Colonic mucosa (tissue), 4 donors: ENCODE measurements at regions not wholly inside any gene's neighbourhood (a gene's known extent, or its start where the extent isn't known, plus 50 kb on each side); places are given as distances from the start of the nearest gene placed in this dataset.

Experiments used
- DNase-seq: peaks from one replicate; pipeline ENCODE4 v3.0.0-alpha.2; 2020
- H3K27ac ChIP-seq: fragments of 200-600 bp; one replicate; pipeline ENCODE4 v1.8.0; 2021
- H3K27me3 ChIP-seq: fragments of 200-600 bp; one replicate; pipeline ENCODE4 v1.8.0; 2021
- H3K36me3 ChIP-seq: fragments of 200-600 bp; one replicate; pipeline ENCODE4 v1.8.0; 2021
- H3K4me1 ChIP-seq: fragments of 200-600 bp; one replicate; pipeline ENCODE4 v1.8.0; 2021; ENCODE audit warnings: mild to moderate bottlenecking
- H3K4me3 ChIP-seq: fragments of 200-600 bp; one replicate; pipeline ENCODE4 v1.8.0; 2021
- H3K9ac ChIP-seq, 2 donors: one replicate each; pipeline ENCODE4 v1.7.0; 2013; ENCODE audit warnings: control low read depth in 2 of 2, low read depth in 2 of 2, low read length in 2 of 2
- H3K9me3 ChIP-seq: fragments of 200-600 bp; one replicate; pipeline ENCODE4 v1.8.0; 2021
- intact Hi-C: fragments of 100-400 bp; cut with DNase I; formaldehyde crosslinking; loops from one replicate; pipeline ENCODE4 v1.14.1; 2022
- TF ChIP-seq, protein P1 (sequence below): fragments of 200-600 bp; IDR thresholded peaks from one replicate; pipeline ENCODE4 v1.8.0; 2022; ENCODE audit warnings: antibody characterized with exemption, mild to moderate bottlenecking
- donor health status: healthy.
- donor health status: DM: no; HTN: no; CAD: no.
- donor health status: DM: no; HTN: no; CAD: no.

DNA sequence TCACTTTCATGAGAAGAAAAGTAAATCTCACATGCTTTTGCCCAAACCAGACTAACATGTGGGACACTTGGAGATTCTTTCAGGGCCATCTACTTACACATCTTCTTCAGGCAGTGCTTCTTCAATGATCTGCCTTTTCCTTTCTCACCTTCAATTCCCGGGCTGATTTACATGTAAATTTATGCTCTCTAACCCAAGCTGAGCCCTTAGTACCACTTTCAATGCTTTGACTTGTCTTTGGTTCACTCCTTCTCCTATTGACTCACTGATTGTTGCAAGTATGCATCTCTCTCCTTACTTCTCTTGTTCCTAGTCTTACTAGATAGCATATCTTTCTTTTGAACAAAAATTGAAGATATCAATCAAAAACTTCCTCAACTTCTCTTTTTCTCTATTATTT is 154.2 kb upstream of the DEPDC1 start:
- Histone ChIP-seq H3K27me3 (no peaks in the 10 kb centered on the region), H3K9ac (no peak overlapping the region), H3K4me1 (no peaks in the 10 kb centered on the region), H3K4me3 (no peak overlapping the region), H3K36me3 (no peaks in the 10 kb centered on the region), H3K27ac (no peak overlapping the region), H3K9me3 (no peaks in the 10 kb centered on the region)
- TF ChIP-seq, protein P1, sequence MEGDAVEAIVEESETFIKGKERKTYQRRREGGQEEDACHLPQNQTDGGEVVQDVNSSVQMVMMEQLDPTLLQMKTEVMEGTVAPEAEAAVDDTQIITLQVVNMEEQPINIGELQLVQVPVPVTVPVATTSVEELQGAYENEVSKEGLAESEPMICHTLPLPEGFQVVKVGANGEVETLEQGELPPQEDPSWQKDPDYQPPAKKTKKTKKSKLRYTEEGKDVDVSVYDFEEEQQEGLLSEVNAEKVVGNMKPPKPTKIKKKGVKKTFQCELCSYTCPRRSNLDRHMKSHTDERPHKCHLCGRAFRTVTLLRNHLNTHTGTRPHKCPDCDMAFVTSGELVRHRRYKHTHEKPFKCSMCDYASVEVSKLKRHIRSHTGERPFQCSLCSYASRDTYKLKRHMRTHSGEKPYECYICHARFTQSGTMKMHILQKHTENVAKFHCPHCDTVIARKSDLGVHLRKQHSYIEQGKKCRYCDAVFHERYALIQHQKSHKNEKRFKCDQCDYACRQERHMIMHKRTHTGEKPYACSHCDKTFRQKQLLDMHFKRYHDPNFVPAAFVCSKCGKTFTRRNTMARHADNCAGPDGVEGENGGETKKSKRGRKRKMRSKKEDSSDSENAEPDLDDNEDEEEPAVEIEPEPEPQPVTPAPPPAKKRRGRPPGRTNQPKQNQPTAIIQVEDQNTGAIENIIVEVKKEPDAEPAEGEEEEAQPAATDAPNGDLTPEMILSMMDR: no peak
- intact Hi-C loops: no loop called here
- DNase-seq: no peak

DNA sequence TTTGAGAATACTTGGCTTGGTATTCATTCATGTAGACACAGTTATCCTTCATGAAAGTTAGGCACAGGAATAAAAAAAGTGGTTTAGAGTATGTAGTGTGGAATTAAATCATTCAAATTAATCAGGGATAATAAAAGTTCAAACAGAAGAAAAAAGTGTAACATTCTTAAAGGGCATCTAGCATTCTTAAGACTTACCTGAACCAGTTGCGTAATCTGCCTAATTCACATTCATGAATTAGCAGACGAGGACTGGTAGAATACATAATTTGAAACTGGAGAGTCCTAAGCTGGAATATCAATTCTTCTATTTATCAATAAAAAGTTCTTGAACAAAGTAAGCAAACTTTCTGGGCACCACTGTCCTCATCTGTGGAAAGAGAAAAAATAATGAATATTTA is 157.0 kb upstream of the DEPDC1 start:
- Histone ChIP-seq H3K4me1 (no peaks in the 10 kb centered on the region), H3K9ac (no peak overlapping the region), H3K27me3 (no peaks in the 10 kb centered on the region), H3K9me3 (no peaks in the 10 kb centered on the region), H3K27ac (no peak overlapping the region), H3K4me3 (no peak overlapping the region), H3K36me3 (no peaks in the 10 kb centered on the region)
- TF ChIP-seq, protein P1: no peak
- intact Hi-C loops: no loop called here
- DNase-seq: no peak

DNA sequence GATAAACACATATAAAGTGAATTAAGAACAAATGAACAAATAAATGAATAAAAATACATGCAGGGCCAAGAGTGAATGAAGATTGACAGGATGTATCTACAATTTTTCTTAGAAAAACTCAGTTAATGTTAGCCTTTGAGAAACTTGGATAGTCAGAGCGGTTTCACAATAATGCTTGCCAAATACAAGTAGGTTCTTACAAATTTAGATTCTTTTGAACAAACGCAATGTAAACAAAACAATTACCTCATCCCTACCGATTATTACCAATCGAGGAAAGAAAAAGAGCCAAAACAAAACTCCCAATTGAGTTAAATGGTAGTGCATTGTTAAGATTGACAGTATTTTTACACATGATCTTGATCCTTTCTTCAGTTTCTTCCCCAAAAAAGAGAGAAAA is 176.9 kb upstream of the DEPDC1 start:
- no peaks in the 10 kb centered on the region for H3K27me3 ChIP-seq
- intact Hi-C loops: no loop called here
- TF ChIP-seq, protein P1: no peak

DNA sequence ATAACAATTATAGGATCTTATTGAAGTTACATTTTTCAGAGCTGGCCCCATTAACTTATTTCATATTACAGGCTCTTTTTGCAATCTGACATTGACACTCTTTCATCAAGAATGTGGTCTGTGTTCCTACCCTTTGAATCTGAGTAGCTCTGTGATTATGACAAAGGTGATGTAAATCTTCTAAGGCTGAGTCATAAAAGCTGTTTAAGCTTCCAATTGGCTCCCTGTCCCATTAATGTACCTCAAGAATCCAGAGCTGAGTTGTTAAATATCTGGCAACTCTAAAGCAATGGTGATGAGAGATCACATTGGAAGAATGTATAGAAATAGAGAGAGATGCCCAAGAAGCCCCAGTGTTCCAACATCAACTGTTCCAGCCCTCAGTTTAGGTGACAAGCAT is 178.5 kb upstream of the DEPDC1 start:
- H3K27me3 ChIP-seq: no peaks in the 10 kb centered on the region
- no peaks in the 10 kb centered on the region for H3K4me1 ChIP-seq
- H3K9me3 ChIP-seq: no peaks in the 10 kb centered on the region
- H3K4me3 ChIP-seq: no peak overlapping the region
- no peak overlapping the region for H3K9ac ChIP-seq
- TF ChIP-seq, protein P1: no peak
- DNase-seq: no peak
- intact Hi-C loops: no loop called here
- no peak overlapping the region for H3K27ac ChIP-seq
- no peaks in the 10 kb centered on the region for H3K36me3 ChIP-seq

More for the DNA sequence above, 176.9 kb upstream of the DEPDC1 start:
- no peak overlapping the region for H3K27ac ChIP-seq
- no peaks in the 10 kb centered on the region for H3K36me3 ChIP-seq
- no peak for DNase-seq
- H3K9me3 ChIP-seq: no peaks in the 10 kb centered on the region
- H3K9ac ChIP-seq: no peak overlapping the region
- no peaks in the 10 kb centered on the region for H3K4me1 ChIP-seq
- H3K4me3 ChIP-seq: no peak overlapping the region

DNA sequence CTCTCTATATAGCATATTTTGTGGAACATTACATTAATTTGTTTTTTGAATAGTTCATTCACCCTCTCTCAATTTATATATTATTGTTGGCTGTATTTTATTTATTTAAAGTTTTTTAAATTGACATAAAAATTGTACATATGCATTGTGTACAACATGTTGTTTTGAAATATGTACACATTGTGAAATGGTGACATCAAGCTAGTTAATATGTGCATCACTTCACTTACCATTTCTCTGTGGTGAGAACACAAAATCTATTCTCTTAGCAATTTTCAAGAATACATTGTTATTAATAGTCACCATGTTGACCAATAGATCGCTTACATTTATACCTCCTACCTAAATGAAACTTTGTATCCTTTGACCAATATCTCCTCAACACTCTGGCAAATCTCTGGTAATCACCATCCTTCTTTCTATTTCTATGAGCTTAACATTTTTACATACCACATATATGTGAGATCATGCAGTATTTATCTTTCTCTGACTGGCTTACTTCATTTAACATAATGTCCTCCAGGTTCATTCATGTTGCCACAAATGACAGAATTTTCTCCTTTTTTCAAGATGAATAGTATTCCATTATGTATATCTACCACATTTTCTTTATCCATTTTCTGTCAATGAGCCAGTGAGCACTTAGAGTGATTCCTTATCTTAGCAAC is 180.9 kb upstream of the DEPDC1 start:
- Histone ChIP-seq H3K36me3 (no peaks in the 10 kb centered on the region), H3K9ac (no peak overlapping the region), H3K27me3 (no peaks in the 10 kb centered on the region), H3K9me3 (no peaks in the 10 kb centered on the region), H3K4me1 (no peaks in the 10 kb centered on the region), H3K27ac (no peak overlapping the region), H3K4me3 (no peak overlapping the region)
- DNase-seq: no peak
- TF ChIP-seq, protein P1: no peak
- intact Hi-C loops: no loop called here
